ENCODE measurements at regions not wholly inside any gene's neighbourhood (a gene's known extent, or its start where the extent isn't known, plus 50 kb on each side); places are given as distances from the start of the nearest gene placed in this dataset.

GRCh38 chr3:176623468-176624150 is 573.7 kb downstream of the TBL1XR1 start:
- TF ChIP-seq CTCF (IDR thresholded peaks at IDR 0.05): no peak
- no peak for TF ChIP-seq POLR2A (IDR thresholded peaks at IDR 0.05)

All from lower leg skin (tissue), 3 donors.